ENCODE measurements at regions not wholly inside any gene's neighbourhood (a gene's known extent, or its start where the extent isn't known, plus 50 kb on each side); places are given as distances from the start of the nearest gene placed in this dataset.
A peak's percentile ranks its signal among the peaks of the same experiment; 100 is the strongest.
"Not testable (repeated sequence)": the region's sequence is repeated elsewhere in the genome, so short reads cannot be mapped to it uniquely, and the experiment has no call there.

GRCh38 chr15:26082221-26083109, 219.3 kb upstream of the ATP10A start:
- DNase-seq (ENCODE audit: low spot score), result peak; percentile 98

- no peak for DNase-seq (ENCODE audit: low spot score)
Observed at GRCh38 chr15:26081758-26082220, 218.7 kb upstream of the ATP10A start.

GRCh38 chr15:26075770-26076169, 212.6 kb upstream of the ATP10A start:
- DNase-seq (ENCODE audit: low spot score), result no peak

- no peak for DNase-seq (ENCODE audit: low spot score)
Observed at GRCh38 chr15:26073430-26074333, 210.6 kb upstream of the ATP10A start.

- no peak for DNase-seq (ENCODE audit: low spot score)
Observed at GRCh38 chr15:26070095-26070532, 207.0 kb upstream of the ATP10A start.

GRCh38 chr15:26069231-26069641, 206.1 kb upstream of the ATP10A start:
- DNase-seq (ENCODE audit: low spot score), result no peak

- DNase-seq (ENCODE audit: low spot score), result no peak
Observed at GRCh38 chr15:26066896-26067295, 203.8 kb upstream of the ATP10A start.

GRCh38 chr15:26065723-26066122, 202.6 kb upstream of the ATP10A start:
- no peak for DNase-seq (ENCODE audit: low spot score)

- no peak for DNase-seq (ENCODE audit: low spot score)
Observed at GRCh38 chr15:26061248-26061647, 198.1 kb upstream of the ATP10A start.

- not testable (repeated sequence) for DNase-seq (ENCODE audit: low spot score)
Observed at GRCh38 chr15:26056766-26057165, 193.6 kb upstream of the ATP10A start.

GRCh38 chr15:26051761-26052675, 188.9 kb upstream of the ATP10A start:
- DNase-seq (ENCODE audit: low spot score), result peak; percentile 1

GRCh38 chr15:26050984-26051383, 187.9 kb upstream of the ATP10A start:
- DNase-seq (ENCODE audit: low spot score), result no peak

- no peak for DNase-seq (ENCODE audit: low spot score)
Observed at GRCh38 chr15:26049900-26050657, 187.0 kb upstream of the ATP10A start.

- DNase-seq (ENCODE audit: low spot score), result no peak
Observed at GRCh38 chr15:26048669-26049068, 185.5 kb upstream of the ATP10A start.

- no peak for DNase-seq (ENCODE audit: low spot score)
Observed at GRCh38 chr15:26045516-26045915, 182.4 kb upstream of the ATP10A start.

- no peak for DNase-seq (ENCODE audit: low spot score)
Observed at GRCh38 chr15:26043018-26043417, 179.9 kb upstream of the ATP10A start.

GRCh38 chr15:26038693-26039092, 175.6 kb upstream of the ATP10A start:
- DNase-seq (ENCODE audit: low spot score), result no peak

GRCh38 chr15:26037369-26037768, 174.2 kb upstream of the ATP10A start:
- no peak for DNase-seq (ENCODE audit: low spot score)

- no peak for DNase-seq (ENCODE audit: low spot score)
Observed at GRCh38 chr15:26033493-26033892, 170.4 kb upstream of the ATP10A start.

- no peak for DNase-seq (ENCODE audit: low spot score)
Observed at GRCh38 chr15:26032162-26032846, 169.2 kb upstream of the ATP10A start.
